Stomach (tissue), 4 donors: ENCODE measurements at regions not wholly inside any gene's neighbourhood (a gene's known extent, or its start where the extent isn't known, plus 50 kb on each side); places are given as distances from the start of the nearest gene placed in this dataset.

Experiments
- CTCF ChIP-seq, 7 experiments: fragments of 450-650 bp in 4 of 7; fragments of 200-600 bp in 3 of 7; sonication (generic) in 3 of 7; IDR thresholded peaks; one replicate each; pipeline ENCODE4 v1.5.1; 2016 to 2019; ENCODE audit warnings: antibody characterized with exemption in 7 of 7, control low read depth in 2 of 7, mild to moderate bottlenecking in 1 of 7
- EP300 ChIP-seq: sonication (generic); formaldehyde crosslinking; IDR thresholded peaks from one replicate; pipeline ENCODE4 v1.6.1; 2017; ENCODE audit warnings: antibody characterized with exemption
- POLR2A ChIP-seq, 4 donors: fragments of 450-650 bp; IDR thresholded peaks; one replicate each; pipeline ENCODE4 v1.6.1; 2016; ENCODE audit warnings: antibody characterized with exemption in 4 of 4, control low read depth in 2 of 4, mild to moderate bottlenecking in 1 of 4, moderate library complexity in 1 of 4
- POLR2AphosphoS5 ChIP-seq, 3 donors: sonication (generic); formaldehyde crosslinking; IDR thresholded peaks; one replicate each; pipeline ENCODE4 v1.6.1; 2016; ENCODE audit warnings: antibody characterized with exemption in 3 of 3

GRCh38 chr2:138435701-138436100, 65.9 kb upstream of the SPOPL start:
- TF ChIP-seq CTCF (IDR thresholded peaks at IDR 0.05) (no peak), POLR2A (IDR thresholded peaks at IDR 0.05) (no peak), POLR2AphosphoS5 (IDR thresholded peaks at IDR 0.05) (no peak), EP300 (no peak)
